ENCODE measurements at regions not wholly inside any gene's neighbourhood (a gene's known extent, or its start where the extent isn't known, plus 50 kb on each side); places are given as distances from the start of the nearest gene placed in this dataset.

GRCh38 chr9:76557674-76558225 lies 98.8 kb downstream of the GCNT1 start:
- no peak for DNase-seq
- TF ChIP-seq, protein P1, sequence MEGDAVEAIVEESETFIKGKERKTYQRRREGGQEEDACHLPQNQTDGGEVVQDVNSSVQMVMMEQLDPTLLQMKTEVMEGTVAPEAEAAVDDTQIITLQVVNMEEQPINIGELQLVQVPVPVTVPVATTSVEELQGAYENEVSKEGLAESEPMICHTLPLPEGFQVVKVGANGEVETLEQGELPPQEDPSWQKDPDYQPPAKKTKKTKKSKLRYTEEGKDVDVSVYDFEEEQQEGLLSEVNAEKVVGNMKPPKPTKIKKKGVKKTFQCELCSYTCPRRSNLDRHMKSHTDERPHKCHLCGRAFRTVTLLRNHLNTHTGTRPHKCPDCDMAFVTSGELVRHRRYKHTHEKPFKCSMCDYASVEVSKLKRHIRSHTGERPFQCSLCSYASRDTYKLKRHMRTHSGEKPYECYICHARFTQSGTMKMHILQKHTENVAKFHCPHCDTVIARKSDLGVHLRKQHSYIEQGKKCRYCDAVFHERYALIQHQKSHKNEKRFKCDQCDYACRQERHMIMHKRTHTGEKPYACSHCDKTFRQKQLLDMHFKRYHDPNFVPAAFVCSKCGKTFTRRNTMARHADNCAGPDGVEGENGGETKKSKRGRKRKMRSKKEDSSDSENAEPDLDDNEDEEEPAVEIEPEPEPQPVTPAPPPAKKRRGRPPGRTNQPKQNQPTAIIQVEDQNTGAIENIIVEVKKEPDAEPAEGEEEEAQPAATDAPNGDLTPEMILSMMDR (IDR thresholded peaks at IDR 0.05; ENCODE audit: insufficient read depth in 1 of 2, low read depth in 1 of 2, low read length in 1 of 2, severe bottlenecking in 1 of 2, unreplicated experiment in 1 of 2), result no peak
- Mint-ChIP-seq H3K4me1 (ENCODE audit: low read depth, unreplicated experiment) (peaks cover 12% of the 10 kb centered on the region), H3K4me3 (ENCODE audit: unreplicated experiment) (no peak overlapping the region), H3K9me3 (ENCODE audit: unreplicated experiment) (peaks cover 10% of the 10 kb centered on the region), H3K27me3 (ENCODE audit: insufficient read depth, unreplicated experiment) (no peaks in the 10 kb centered on the region), H3K36me3 (ENCODE audit: insufficient read depth, unreplicated experiment) (no peaks in the 10 kb centered on the region), H3K27ac (ENCODE audit: unreplicated experiment) (no peak overlapping the region)
- no peak overlapping the region for H3K4me3 ChIP-seq (ENCODE audit: low read depth, low read length)
- H3K27me3 ChIP-seq (replicated peaks; ENCODE audit: control insufficient read depth, insufficient read depth, low read length), result no peaks in the 10 kb centered on the region
- H3K9me3 ChIP-seq, result no peaks in the 10 kb centered on the region
- no TSS peak for BruUV-seq (replicated peaks)
- ChIA-PET CTCF (no interaction called here), POLR2A (no interaction called here)
- intact Hi-C loops (cut with micrococcal nuclease; ENCODE audit: unreplicated experiment), result no loop called here
- no peaks in the 10 kb centered on the region for H3K4me1 ChIP-seq
- no peaks in the 10 kb centered on the region for H3K36me3 ChIP-seq (ENCODE audit: control insufficient read depth, insufficient read depth, low read length)

DNA sequence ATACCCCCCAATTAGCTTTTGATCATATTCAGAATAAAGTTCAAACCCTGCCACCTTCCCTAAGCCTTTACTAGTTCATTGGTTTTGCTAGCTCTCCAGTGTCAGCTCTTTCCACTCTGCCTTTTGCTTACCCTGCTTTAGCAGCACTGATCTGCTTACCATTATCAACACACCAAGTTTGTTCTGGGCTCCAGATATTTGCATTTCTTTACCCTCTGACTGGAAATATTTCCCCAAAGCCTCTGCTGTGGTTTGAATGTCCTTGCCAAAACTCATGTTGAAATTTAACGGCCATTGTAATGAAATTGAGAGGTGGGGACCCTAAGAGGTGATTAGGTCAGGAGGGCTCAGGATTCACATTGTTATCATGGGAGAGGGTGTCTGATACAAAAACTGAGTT lies 99.5 kb downstream of the GCNT1 start:
- no peak for DNase-seq
- no TSS peak for BruUV-seq (replicated peaks)
- CTCF ChIA-PET, result no interaction called here

GRCh38 chr9:76559286-76559685 lies 100.3 kb downstream of the GCNT1 start:
- TF ChIP-seq, protein P1 (IDR thresholded peaks at IDR 0.05; ENCODE audit: insufficient read depth in 1 of 2, low read depth in 1 of 2, low read length in 1 of 2, severe bottlenecking in 1 of 2, unreplicated experiment in 1 of 2), result no peak
- POLR2A ChIA-PET, result no interaction called here
- Mint-ChIP-seq H3K27ac (ENCODE audit: unreplicated experiment) (no peak overlapping the region), H3K27me3 (ENCODE audit: insufficient read depth, unreplicated experiment) (no peaks in the 10 kb centered on the region), H3K36me3 (ENCODE audit: insufficient read depth, unreplicated experiment) (no peaks in the 10 kb centered on the region), H3K4me1 (ENCODE audit: low read depth, unreplicated experiment) (peaks cover 7% of the 10 kb centered on the region), H3K9me3 (ENCODE audit: unreplicated experiment) (peaks cover 10% of the 10 kb centered on the region), H3K4me3 (ENCODE audit: unreplicated experiment) (no peak overlapping the region)
- Histone ChIP-seq H3K36me3 (ENCODE audit: control insufficient read depth, insufficient read depth, low read length) (no peaks in the 10 kb centered on the region), H3K9me3 (no peaks in the 10 kb centered on the region), H3K4me3 (ENCODE audit: low read depth, low read length) (no peak overlapping the region), H3K4me1 (no peaks in the 10 kb centered on the region), H3K27me3 (replicated peaks; ENCODE audit: control insufficient read depth, insufficient read depth, low read length) (no peaks in the 10 kb centered on the region)
- CTCF ChIA-PET, result no interaction called here
- no peak for DNase-seq
- intact Hi-C loops (cut with micrococcal nuclease; ENCODE audit: unreplicated experiment), result no loop called here
- BruUV-seq (replicated peaks), result no TSS peak

More for the DNA sequence above, 99.5 kb downstream of the GCNT1 start:
- TF ChIP-seq, protein P1 (IDR thresholded peaks at IDR 0.05; ENCODE audit: insufficient read depth in 1 of 2, low read depth in 1 of 2, low read length in 1 of 2, severe bottlenecking in 1 of 2, unreplicated experiment in 1 of 2), result no peak
- no peaks in the 10 kb centered on the region for H3K27me3 ChIP-seq (replicated peaks; ENCODE audit: control insufficient read depth, insufficient read depth, low read length)
- intact Hi-C loops (cut with micrococcal nuclease; ENCODE audit: unreplicated experiment), result no loop called here
- H3K9me3 ChIP-seq, result no peaks in the 10 kb centered on the region
- H3K4me1 ChIP-seq, result no peaks in the 10 kb centered on the region
- H3K36me3 Mint-ChIP-seq (ENCODE audit: insufficient read depth, unreplicated experiment), result no peaks in the 10 kb centered on the region
- peaks cover 7% of the 10 kb centered on the region for H3K4me1 Mint-ChIP-seq (ENCODE audit: low read depth, unreplicated experiment)
- POLR2A ChIA-PET, result no interaction called here
- H3K36me3 ChIP-seq (ENCODE audit: control insufficient read depth, insufficient read depth, low read length), result no peaks in the 10 kb centered on the region
- peaks cover 10% of the 10 kb centered on the region for H3K9me3 Mint-ChIP-seq (ENCODE audit: unreplicated experiment)
- H3K4me3 Mint-ChIP-seq (ENCODE audit: unreplicated experiment), result no peak overlapping the region
- no peak overlapping the region for H3K27ac Mint-ChIP-seq (ENCODE audit: unreplicated experiment)
- H3K27me3 Mint-ChIP-seq (ENCODE audit: insufficient read depth, unreplicated experiment), result no peaks in the 10 kb centered on the region
- H3K4me3 ChIP-seq (ENCODE audit: low read depth, low read length), result no peak overlapping the region
